ENCODE measurements at regions not wholly inside any gene's neighbourhood (a gene's known extent, or its start where the extent isn't known, plus 50 kb on each side); places are given as distances from the start of the nearest gene placed in this dataset.

DNA sequence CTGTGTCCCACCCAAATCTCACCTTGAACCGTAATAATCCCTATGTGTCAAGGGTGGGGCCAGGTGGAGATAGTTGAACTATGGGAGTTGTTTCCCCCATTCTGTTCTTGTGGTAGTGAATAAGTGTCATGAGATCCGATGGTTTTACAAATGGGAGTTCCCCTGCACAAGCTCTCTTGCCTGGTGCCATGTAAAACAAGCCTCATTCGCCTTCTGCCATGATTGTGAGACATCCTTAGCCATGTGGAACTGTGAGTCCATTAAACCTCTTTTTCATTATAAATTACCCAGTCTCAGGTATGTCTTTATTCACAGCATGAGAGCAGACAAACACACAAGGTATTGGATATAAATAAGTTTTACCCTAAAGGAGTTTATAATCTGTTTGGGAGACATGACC is 121.2 kb downstream of the MMUT start (continued):
- TF ChIP-seq ZNF274 (IDR thresholded peaks at IDR 0.05; ENCODE audit: insufficient read depth, insufficient read length) (no peak), ETV6 (conservative IDR thresholded peaks at IDR 0.05 in 1 of 2, IDR thresholded peaks at IDR 0.05 in 1 of 2; ENCODE audit: borderline replicate concordance in 1 of 2, low read depth in 1 of 2) (no peak)
- TF ChIP-seq, protein P1, sequence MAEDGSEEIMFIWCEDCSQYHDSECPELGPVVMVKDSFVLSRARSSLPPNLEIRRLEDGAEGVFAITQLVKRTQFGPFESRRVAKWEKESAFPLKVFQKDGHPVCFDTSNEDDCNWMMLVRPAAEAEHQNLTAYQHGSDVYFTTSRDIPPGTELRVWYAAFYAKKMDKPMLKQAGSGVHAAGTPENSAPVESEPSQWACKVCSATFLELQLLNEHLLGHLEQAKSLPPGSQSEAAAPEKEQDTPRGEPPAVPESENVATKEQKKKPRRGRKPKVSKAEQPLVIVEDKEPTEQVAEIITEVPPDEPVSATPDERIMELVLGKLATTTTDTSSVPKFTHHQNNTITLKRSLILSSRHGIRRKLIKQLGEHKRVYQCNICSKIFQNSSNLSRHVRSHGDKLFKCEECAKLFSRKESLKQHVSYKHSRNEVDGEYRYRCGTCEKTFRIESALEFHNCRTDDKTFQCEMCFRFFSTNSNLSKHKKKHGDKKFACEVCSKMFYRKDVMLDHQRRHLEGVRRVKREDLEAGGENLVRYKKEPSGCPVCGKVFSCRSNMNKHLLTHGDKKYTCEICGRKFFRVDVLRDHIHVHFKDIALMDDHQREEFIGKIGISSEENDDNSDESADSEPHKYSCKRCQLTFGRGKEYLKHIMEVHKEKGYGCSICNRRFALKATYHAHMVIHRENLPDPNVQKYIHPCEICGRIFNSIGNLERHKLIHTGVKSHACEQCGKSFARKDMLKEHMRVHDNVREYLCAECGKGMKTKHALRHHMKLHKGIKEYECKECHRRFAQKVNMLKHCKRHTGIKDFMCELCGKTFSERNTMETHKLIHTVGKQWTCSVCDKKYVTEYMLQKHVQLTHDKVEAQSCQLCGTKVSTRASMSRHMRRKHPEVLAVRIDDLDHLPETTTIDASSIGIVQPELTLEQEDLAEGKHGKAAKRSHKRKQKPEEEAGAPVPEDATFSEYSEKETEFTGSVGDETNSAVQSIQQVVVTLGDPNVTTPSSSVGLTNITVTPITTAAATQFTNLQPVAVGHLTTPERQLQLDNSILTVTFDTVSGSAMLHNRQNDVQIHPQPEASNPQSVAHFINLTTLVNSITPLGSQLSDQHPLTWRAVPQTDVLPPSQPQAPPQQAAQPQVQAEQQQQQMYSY (CRISPR knock-in tag; IDR thresholded peaks at IDR 0.05), result no peak
- TF ChIP-seq, protein P2, sequence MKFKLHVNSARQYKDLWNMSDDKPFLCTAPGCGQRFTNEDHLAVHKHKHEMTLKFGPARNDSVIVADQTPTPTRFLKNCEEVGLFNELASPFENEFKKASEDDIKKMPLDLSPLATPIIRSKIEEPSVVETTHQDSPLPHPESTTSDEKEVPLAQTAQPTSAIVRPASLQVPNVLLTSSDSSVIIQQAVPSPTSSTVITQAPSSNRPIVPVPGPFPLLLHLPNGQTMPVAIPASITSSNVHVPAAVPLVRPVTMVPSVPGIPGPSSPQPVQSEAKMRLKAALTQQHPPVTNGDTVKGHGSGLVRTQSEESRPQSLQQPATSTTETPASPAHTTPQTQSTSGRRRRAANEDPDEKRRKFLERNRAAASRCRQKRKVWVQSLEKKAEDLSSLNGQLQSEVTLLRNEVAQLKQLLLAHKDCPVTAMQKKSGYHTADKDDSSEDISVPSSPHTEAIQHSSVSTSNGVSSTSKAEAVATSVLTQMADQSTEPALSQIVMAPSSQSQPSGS (IDR thresholded peaks at IDR 0.05; ENCODE audit: low read length), result no peak

GRCh38 chr6:49339096-49339495 is 124.0 kb downstream of the MMUT start:
- ChIA-PET POLR2A (no interaction called here), SMC1A (ENCODE audit: uncharacterized antibody, unreplicated experiment) (no interaction called here), RAD21 (ENCODE audit: unreplicated experiment) (interaction anchor here (0.6 kb wide), 1 partner anchor 15 kb away, joined by 6 read pairs; no protein-coding TSS in a partner anchor), CTCF (no interaction called here)
- no peak overlapping the region for H3K4me3 ChIP-seq
- FAIRE-seq (no peak), ATAC-seq (no peak), DNase-seq (ENCODE audit: low read depth, low spot score) (no peak)
- no peak overlapping the region for H2AFZ ChIP-seq (ENCODE audit: control insufficient read depth, low read depth, low read length)
- intact Hi-C loops (cut with micrococcal nuclease; ENCODE audit: unreplicated experiment) (no loop called here), in situ Hi-C loops (cut with MboI) (no loop called here)
- 13% methylated on average over 3 of the region's 3 CpGs for WGBS (ENCODE audit: insufficient coverage, insufficient replicate concordance, low lambda C conversion rate, missing lambda C conversion rate)
- no TSS peak for BruUV-seq (replicated peaks)
- no peaks in the 10 kb centered on the region for H3K36me3 ChIP-seq (ENCODE audit: control insufficient read depth in 2 of 2, insufficient read depth in 2 of 2, low read length in 1 of 2)
- no peaks in the 10 kb centered on the region for H4K20me1 ChIP-seq (ENCODE audit: control insufficient read depth, insufficient read depth)
- H3K9ac ChIP-seq (ENCODE audit: control insufficient read depth, insufficient read depth, low read length), result no peak overlapping the region
- H3K4me1 ChIP-seq (ENCODE audit: control insufficient read depth, insufficient read depth, low read length), result no peaks in the 10 kb centered on the region
- H3K27ac ChIP-seq (ENCODE audit: control insufficient read depth, insufficient read depth), result no peak overlapping the region
- no peaks in the 10 kb centered on the region for H3K9me3 ChIP-seq (replicated peaks; ENCODE audit: control insufficient read depth, insufficient read depth, low read length)
- no peaks in the 10 kb centered on the region for H3K27me3 ChIP-seq (replicated peaks in 1 of 2; ENCODE audit: control insufficient read depth in 2 of 2, insufficient read depth in 2 of 2, low read length in 1 of 2)
- H3K79me2 ChIP-seq (ENCODE audit: control insufficient read depth, insufficient read depth, low read length), result no peaks in the 10 kb centered on the region
- TF ChIP-seq IKZF2 (IDR thresholded peaks at IDR 0.05) (no peak), STAT1 (conservative IDR thresholded peaks at IDR 0.05) (no peak), MAX (IDR thresholded peaks at IDR 0.05; ENCODE audit: low read depth, low read length) (no peak), GABPA (IDR thresholded peaks at IDR 0.05; ENCODE audit: low read depth) (no peak), PML (IDR thresholded peaks at IDR 0.05; ENCODE audit: low read length) (no peak), CUX1 (IDR thresholded peaks at IDR 0.05; ENCODE audit: insufficient replicate concordance, low read depth, low read length) (no peak), NR2C1 (IDR thresholded peaks at IDR 0.05) (no peak), TCF3 (IDR thresholded peaks at IDR 0.05; ENCODE audit: borderline replicate concordance, insufficient read depth, low read depth, low read length) (no peak)
- no peak overlapping the region for H3K4me2 ChIP-seq (ENCODE audit: control insufficient read depth, insufficient read depth)

Measured in GM12878 (cell line).